Activated naive CD8-positive, alpha-beta T cell treated with anti-CD3 and anti-CD28 coated beads, Interleukin-2, amount 10 ng/mL, durations not matched to agents 7 days and 5 days (primary cell): ENCODE measurements at regions not wholly inside any gene's neighbourhood (a gene's known extent, or its start where the extent isn't known, plus 50 kb on each side); places are given as distances from the start of the nearest gene placed in this dataset.

Experiments
- ATAC-seq: fragments of 150-1000 bp; cut with Tn5 transposase; one replicate; pipeline ENCODE4 v1.10.0; 2021; ENCODE audit warnings: low read depth, moderate library complexity
- POLR2A ChIA-PET: fragments of 350-600 bp; sonication (Branson Sonifier 250); formaldehyde crosslinking; loops from one replicate; lab custom pipeline; 2021; ENCODE audit warnings: antibody characterized with exemption; lab: Charles Lee
- DNase-seq: peaks from one replicate; pipeline ENCODE4 v3.0.0; 2021
- H3K27ac Mint-ChIP-seq: one replicate; pipeline ENCODE4 v1.8.0; 2022; ENCODE audit warnings: mild to moderate bottlenecking, mixed read lengths
- H3K27me3 Mint-ChIP-seq: one replicate; pipeline ENCODE4 v1.8.0; 2022; ENCODE audit warnings: mild to moderate bottlenecking, moderate library complexity, mixed read lengths
- H3K36me3 Mint-ChIP-seq: one replicate; pipeline ENCODE4 v1.8.0; 2021; ENCODE audit warnings: mild to moderate bottlenecking, mixed read lengths
- H3K4me1 Mint-ChIP-seq: one replicate; pipeline ENCODE4 v1.8.0; 2021; ENCODE audit warnings: mixed read lengths
- H3K4me3 Mint-ChIP-seq: one replicate; pipeline ENCODE4 v1.8.0; 2022; ENCODE audit warnings: mild to moderate bottlenecking, moderate library complexity, mixed read lengths
- H3K9me3 Mint-ChIP-seq: one replicate; pipeline ENCODE4 v1.8.0; 2021; ENCODE audit warnings: mixed read lengths

DNA sequence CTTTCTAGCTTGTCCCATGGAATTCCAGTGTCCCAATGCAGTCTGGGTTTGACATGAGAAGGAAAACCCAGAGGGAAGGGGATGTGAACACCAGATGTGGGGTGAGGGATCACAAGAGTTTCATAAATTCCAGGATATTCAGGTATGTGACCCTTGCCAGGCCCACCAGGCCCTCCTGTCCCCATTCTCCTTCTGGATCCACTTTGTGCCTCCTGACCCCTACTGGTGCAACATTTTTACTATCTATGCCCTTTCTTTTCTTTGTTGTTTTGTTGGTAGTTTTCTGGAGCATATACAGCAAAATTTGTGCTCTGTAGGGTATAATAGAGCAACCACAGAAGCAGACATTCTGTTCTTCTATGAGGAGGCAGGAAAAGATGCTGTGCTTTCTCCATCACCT lies 597.0 kb upstream of the GRAMD2B start:
- Mint-ChIP-seq H3K4me3 (no peak overlapping the region), H3K27me3 (no peaks in the 10 kb centered on the region), H3K27ac (no peak overlapping the region), H3K36me3 (no peaks in the 10 kb centered on the region), H3K4me1 (no peaks in the 10 kb centered on the region), H3K9me3 (no peaks in the 10 kb centered on the region)
- DNase-seq (no peak), ATAC-seq (no peak)
- POLR2A ChIA-PET = no interaction called here

GRCh38 chr5:125829349-125829748 lies 593.9 kb upstream of the GRAMD2B start:
- Mint-ChIP-seq H3K27me3 (no peaks in the 10 kb centered on the region), H3K4me3 (no peak overlapping the region), H3K4me1 (no peaks in the 10 kb centered on the region), H3K9me3 (no peaks in the 10 kb centered on the region), H3K27ac (no peak overlapping the region), H3K36me3 (no peaks in the 10 kb centered on the region)
- no peak for ATAC-seq
- no peak for DNase-seq
- POLR2A ChIA-PET = no interaction called here

GRCh38 chr5:125833398-125833797 lies 589.8 kb upstream of the GRAMD2B start:
- POLR2A ChIA-PET = no interaction called here
- no peak for ATAC-seq
- no peaks in the 10 kb centered on the region for H3K36me3 Mint-ChIP-seq
- no peak for DNase-seq
- no peak overlapping the region for H3K27ac Mint-ChIP-seq
- H3K4me3 Mint-ChIP-seq = no peak overlapping the region
- no peaks in the 10 kb centered on the region for H3K9me3 Mint-ChIP-seq
- H3K27me3 Mint-ChIP-seq = no peaks in the 10 kb centered on the region
- H3K4me1 Mint-ChIP-seq = no peaks in the 10 kb centered on the region

DNA sequence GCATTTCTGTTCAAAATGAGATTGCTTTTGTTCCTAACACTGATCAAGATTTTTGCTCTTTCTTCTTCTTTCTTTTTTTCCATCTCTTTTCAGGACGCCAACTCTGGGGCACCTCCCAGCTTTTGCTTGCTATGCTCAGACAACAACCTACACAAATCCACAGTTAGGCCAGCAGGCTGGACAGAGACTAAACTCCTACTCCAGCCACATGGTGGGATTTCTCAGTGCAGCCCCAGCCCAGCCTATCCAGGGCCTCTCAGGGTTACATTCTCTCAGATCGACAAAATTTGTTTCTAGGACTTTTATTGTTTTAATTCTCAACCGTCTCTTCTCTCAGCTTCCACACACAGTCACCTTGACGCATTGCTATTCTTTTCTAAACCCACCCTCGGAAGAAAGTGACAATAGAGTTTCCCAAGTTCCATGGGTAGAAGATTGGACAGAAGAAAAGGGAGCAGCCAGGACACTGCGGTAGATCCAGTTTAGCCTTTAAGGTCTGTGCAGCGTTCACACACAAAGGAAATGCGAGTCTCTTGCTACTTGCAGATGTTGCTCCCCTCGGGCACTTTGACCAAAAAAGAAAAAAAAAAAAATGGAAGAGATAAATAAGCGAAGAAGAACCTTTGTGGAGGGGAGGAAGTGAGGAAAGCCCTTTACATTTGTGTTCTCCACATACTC lies 588.6 kb upstream of the GRAMD2B start:
- Mint-ChIP-seq H3K27me3 (no peaks in the 10 kb centered on the region), H3K27ac (no peak overlapping the region), H3K4me1 (no peaks in the 10 kb centered on the region), H3K36me3 (no peaks in the 10 kb centered on the region), H3K4me3 (no peak overlapping the region), H3K9me3 (no peaks in the 10 kb centered on the region)
- DNase-seq (no peak), ATAC-seq (no peak)
- POLR2A ChIA-PET = no interaction called here

- H3K4me1 Mint-ChIP-seq = no peaks in the 10 kb centered on the region
- no peaks in the 10 kb centered on the region for H3K27me3 Mint-ChIP-seq
- ATAC-seq (no peak), DNase-seq (no peak)
- no peak overlapping the region for H3K27ac Mint-ChIP-seq
- POLR2A ChIA-PET = no interaction called here
- no peaks in the 10 kb centered on the region for H3K36me3 Mint-ChIP-seq
- H3K9me3 Mint-ChIP-seq = peaks cover 1% of the 10 kb centered on the region
- H3K4me3 Mint-ChIP-seq = no peak overlapping the region
Measured at GRCh38 chr5:125835293-125836172, 587.7 kb upstream of the GRAMD2B start.

GRCh38 chr5:125836256-125836655 lies 587.0 kb upstream of the GRAMD2B start:
- H3K4me3 Mint-ChIP-seq = no peak overlapping the region
- H3K27me3 Mint-ChIP-seq = no peaks in the 10 kb centered on the region
- H3K27ac Mint-ChIP-seq = no peak overlapping the region
- no peaks in the 10 kb centered on the region for H3K4me1 Mint-ChIP-seq
- no peak for DNase-seq
- ATAC-seq = no peak
- POLR2A ChIA-PET = no interaction called here
- H3K9me3 Mint-ChIP-seq = peaks cover 1% of the 10 kb centered on the region
- no peaks in the 10 kb centered on the region for H3K36me3 Mint-ChIP-seq

DNA sequence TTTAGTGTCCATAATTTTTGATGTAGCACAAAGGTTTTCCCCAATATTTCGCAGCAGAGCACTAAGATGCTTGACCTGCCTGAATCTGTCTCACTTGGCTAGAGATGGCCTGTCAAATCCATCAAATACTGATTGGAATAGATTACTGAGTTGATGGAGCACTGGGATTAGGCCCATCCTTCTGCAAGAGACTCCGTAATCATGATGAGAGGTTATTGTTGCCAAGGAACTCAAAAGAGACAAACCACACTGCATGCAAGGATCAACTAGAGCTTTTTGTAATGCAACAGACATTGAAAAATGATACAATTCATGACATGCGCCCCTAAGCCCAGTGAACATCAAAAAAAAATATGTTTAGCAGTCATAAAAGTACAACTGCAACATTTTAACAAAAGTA lies 585.3 kb upstream of the GRAMD2B start:
- peaks cover 5% of the 10 kb centered on the region for H3K9me3 Mint-ChIP-seq
- no peaks in the 10 kb centered on the region for H3K27me3 Mint-ChIP-seq
- H3K27ac Mint-ChIP-seq = no peak overlapping the region

DNA sequence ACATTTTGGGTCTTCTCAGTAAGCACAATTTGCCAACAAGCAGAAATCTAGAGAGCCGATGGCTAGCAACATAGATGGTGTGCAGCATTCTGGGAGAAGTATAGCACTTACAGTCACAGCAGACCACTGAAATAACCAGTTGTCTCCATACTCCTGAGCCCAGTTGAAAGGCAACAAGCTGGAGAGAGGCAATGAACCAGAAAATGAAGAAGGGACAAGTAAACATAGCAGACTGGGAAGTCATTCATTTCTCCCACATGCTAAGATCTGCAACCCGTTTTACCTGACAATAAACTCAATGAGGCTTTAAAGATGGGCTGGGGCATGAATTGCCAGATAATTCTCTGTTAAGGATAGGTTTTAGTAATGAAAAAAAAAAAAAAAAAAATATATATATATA lies 575.6 kb upstream of the GRAMD2B start:
- POLR2A ChIA-PET = no interaction called here
- ATAC-seq = no peak
- Mint-ChIP-seq H3K9me3 (peaks cover 5% of the 10 kb centered on the region), H3K27me3 (no peaks in the 10 kb centered on the region), H3K4me1 (no peaks in the 10 kb centered on the region), H3K36me3 (no peaks in the 10 kb centered on the region), H3K4me3 (no peak overlapping the region), H3K27ac (no peak overlapping the region)
- no peak for DNase-seq

More for the DNA sequence above, 585.3 kb upstream of the GRAMD2B start:
- DNase-seq (no peak), ATAC-seq (no peak)
- Mint-ChIP-seq H3K36me3 (no peaks in the 10 kb centered on the region), H3K4me3 (no peak overlapping the region), H3K4me1 (no peaks in the 10 kb centered on the region)
- POLR2A ChIA-PET = no interaction called here

- Mint-ChIP-seq H3K36me3 (no peaks in the 10 kb centered on the region), H3K27me3 (no peaks in the 10 kb centered on the region), H3K27ac (no peak overlapping the region)
Measured at GRCh38 chr5:125848751-125849150, 574.5 kb upstream of the GRAMD2B start.

GRCh38 chr5:125856949-125857348 lies 566.3 kb upstream of the GRAMD2B start:
- POLR2A ChIA-PET = no interaction called here
- DNase-seq (no peak), ATAC-seq (no peak)
- Mint-ChIP-seq H3K36me3 (no peaks in the 10 kb centered on the region), H3K27ac (no peak overlapping the region), H3K27me3 (no peaks in the 10 kb centered on the region), H3K9me3 (peaks cover 3% of the 10 kb centered on the region), H3K4me3 (no peak overlapping the region), H3K4me1 (no peaks in the 10 kb centered on the region)

More at GRCh38 chr5:125848751-125849150, 574.5 kb upstream of the GRAMD2B start:
- ATAC-seq = no peak
- Mint-ChIP-seq H3K4me3 (no peak overlapping the region), H3K4me1 (no peaks in the 10 kb centered on the region), H3K9me3 (peaks cover 3% of the 10 kb centered on the region)
- POLR2A ChIA-PET = no interaction called here
- DNase-seq = no peak

DNA sequence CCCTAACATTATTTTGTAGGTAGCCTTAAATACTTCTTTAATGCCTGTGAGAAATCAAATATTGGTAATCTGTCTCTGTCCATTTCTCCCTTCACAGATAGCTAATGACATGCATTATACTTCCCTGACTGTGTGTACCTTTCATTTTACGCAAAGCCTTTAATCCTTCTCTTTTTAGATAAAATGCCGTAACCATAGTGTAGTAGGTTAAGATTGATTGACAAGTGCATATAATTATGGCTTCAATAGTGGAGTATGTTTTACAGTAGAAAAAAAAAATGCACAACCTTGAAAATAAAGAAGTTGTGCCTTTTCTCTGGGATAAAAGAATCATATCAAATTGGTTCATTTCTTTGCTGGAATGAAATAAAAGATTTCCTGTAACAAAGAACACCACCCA lies 559.6 kb upstream of the GRAMD2B start:
- POLR2A ChIA-PET = no interaction called here
- ATAC-seq (no peak), DNase-seq (no peak)
- H3K4me1 Mint-ChIP-seq = no peaks in the 10 kb centered on the region
- H3K36me3 Mint-ChIP-seq = no peaks in the 10 kb centered on the region
- no peaks in the 10 kb centered on the region for H3K27me3 Mint-ChIP-seq
- peaks cover 9% of the 10 kb centered on the region for H3K9me3 Mint-ChIP-seq
- no peak overlapping the region for H3K27ac Mint-ChIP-seq
- H3K4me3 Mint-ChIP-seq = no peak overlapping the region

- no peaks in the 10 kb centered on the region for H3K27me3 Mint-ChIP-seq
- H3K4me3 Mint-ChIP-seq = no peak overlapping the region
- no peak for DNase-seq
- H3K4me1 Mint-ChIP-seq = no peaks in the 10 kb centered on the region
- POLR2A ChIA-PET = no interaction called here
- H3K36me3 Mint-ChIP-seq = no peaks in the 10 kb centered on the region
- no peak for ATAC-seq
- H3K9me3 Mint-ChIP-seq = peaks cover 9% of the 10 kb centered on the region
- H3K27ac Mint-ChIP-seq = no peak overlapping the region
Measured at GRCh38 chr5:125865166-125865815, 557.9 kb upstream of the GRAMD2B start.

DNA sequence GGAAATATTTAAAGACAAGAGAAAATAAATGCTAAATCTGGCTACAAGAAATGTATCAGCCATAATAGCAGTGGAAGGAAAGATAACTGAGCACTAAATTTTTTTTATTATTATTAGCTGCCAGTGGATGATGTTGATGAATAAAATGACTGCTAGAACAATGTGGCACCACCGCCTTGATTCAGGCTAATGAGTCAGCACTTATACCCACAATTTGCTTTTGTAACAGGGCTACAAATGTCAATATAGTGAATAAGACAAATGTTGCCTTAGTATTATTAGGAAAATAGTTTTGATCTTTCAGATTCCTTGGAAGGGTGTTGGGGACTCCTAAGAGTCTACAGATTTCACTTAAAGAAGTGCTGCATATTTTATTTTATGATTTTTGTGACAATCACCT lies 555.2 kb upstream of the GRAMD2B start:
- H3K4me3 Mint-ChIP-seq = no peak overlapping the region
- H3K36me3 Mint-ChIP-seq = no peaks in the 10 kb centered on the region
- no peaks in the 10 kb centered on the region for H3K4me1 Mint-ChIP-seq
- POLR2A ChIA-PET = no interaction called here
- ATAC-seq = no peak
- H3K27me3 Mint-ChIP-seq = no peaks in the 10 kb centered on the region
- DNase-seq = no peak
- H3K27ac Mint-ChIP-seq = no peak overlapping the region
- peaks cover 4% of the 10 kb centered on the region for H3K9me3 Mint-ChIP-seq

DNA sequence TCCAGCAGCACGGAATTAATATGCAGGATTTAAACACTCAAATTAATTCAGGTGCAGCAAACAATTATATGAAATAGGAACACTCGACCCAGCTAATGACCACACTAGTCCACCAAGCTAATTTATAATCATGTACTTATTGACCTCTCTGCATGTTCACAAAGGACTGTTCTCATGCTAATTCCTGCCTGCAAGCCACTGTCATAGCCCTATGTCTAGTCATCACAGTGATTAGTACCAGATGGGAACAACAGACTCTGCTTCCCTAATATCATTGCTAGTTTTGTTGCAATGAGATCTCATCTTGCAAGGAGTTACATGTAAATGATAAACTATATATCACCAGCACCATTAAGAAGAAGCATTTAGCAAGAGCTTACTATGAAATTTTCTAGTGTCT lies 553.0 kb upstream of the GRAMD2B start:
- Mint-ChIP-seq H3K4me1 (no peaks in the 10 kb centered on the region), H3K27me3 (no peaks in the 10 kb centered on the region), H3K4me3 (no peak overlapping the region), H3K27ac (no peak overlapping the region), H3K36me3 (no peaks in the 10 kb centered on the region), H3K9me3 (peaks cover 5% of the 10 kb centered on the region)
- ATAC-seq = no peak
- no peak for DNase-seq
- POLR2A ChIA-PET = no interaction called here
